D721Med (cell line): ENCODE measurements at regions not wholly inside any gene's neighbourhood (a gene's known extent, or its start where the extent isn't known, plus 50 kb on each side); places are given as distances from the start of the nearest gene placed in this dataset.

Experiments used
- DNase-seq: peaks from one replicate; pipeline ENCODE4 v3.0.0; 2011; ENCODE audit warnings: low spot score; ENCODE audit not compliant: insufficient read length
- FAIRE-seq: peaks from 2 replicates; lab custom pipeline; 2011; peaks lifted over from hg19 to GRCh38; lab: Jason Lieb, UNC
- TF ChIP-seq, protein P1 (sequence below): IDR thresholded peaks from 2 replicates; pipeline ENCODE4 v1.5.1; 2012; ENCODE audit warnings: mild to moderate bottlenecking, control low read depth; ENCODE audit not compliant: insufficient read depth; ENCODE audit errors: missing control alignments

DNA sequence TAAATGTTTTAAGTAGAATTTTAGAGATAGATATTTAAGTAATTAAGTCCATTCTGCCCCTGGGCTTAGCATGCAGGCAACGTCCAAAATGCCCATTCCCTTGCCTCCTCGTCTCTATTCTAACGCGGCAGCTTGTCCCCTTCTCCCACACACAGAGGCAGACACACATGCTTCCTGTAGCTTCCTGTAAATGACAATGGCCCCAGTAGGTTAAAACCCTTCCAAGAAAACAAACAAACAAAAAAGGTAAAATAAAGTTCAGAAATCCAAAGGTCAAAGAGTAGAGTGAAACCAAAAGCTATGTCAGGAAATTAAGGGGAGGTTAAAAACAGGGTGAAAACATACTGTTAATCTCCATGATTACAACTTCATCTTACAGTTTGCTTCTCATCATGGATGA, 857.6 kb downstream of the GATA3 start:
- TF ChIP-seq, protein P1, sequence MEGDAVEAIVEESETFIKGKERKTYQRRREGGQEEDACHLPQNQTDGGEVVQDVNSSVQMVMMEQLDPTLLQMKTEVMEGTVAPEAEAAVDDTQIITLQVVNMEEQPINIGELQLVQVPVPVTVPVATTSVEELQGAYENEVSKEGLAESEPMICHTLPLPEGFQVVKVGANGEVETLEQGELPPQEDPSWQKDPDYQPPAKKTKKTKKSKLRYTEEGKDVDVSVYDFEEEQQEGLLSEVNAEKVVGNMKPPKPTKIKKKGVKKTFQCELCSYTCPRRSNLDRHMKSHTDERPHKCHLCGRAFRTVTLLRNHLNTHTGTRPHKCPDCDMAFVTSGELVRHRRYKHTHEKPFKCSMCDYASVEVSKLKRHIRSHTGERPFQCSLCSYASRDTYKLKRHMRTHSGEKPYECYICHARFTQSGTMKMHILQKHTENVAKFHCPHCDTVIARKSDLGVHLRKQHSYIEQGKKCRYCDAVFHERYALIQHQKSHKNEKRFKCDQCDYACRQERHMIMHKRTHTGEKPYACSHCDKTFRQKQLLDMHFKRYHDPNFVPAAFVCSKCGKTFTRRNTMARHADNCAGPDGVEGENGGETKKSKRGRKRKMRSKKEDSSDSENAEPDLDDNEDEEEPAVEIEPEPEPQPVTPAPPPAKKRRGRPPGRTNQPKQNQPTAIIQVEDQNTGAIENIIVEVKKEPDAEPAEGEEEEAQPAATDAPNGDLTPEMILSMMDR = no peak
- DNase-seq (no peak), FAIRE-seq (no peak)

DNA sequence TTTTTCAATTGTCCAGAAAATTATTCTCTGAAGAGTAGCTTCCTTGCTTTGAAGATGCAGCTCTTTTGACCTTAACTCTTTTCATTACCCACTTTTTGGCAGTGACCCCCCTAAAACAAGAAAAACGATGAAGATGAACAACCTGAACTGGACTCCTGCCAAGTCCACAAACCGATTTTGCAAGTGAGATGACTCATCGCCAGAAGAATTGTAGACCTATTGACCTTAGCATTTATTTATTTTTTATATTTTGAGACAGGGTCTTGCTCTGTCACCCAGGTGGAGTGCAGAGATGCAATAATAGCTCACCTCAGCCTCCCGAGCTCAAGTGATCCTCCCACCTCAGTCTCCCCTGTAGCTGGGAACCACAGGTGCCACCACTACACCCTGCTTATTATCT, 859.2 kb downstream of the GATA3 start:
- TF ChIP-seq, protein P1 = no peak
- no peak for FAIRE-seq
- DNase-seq = no peak

DNA sequence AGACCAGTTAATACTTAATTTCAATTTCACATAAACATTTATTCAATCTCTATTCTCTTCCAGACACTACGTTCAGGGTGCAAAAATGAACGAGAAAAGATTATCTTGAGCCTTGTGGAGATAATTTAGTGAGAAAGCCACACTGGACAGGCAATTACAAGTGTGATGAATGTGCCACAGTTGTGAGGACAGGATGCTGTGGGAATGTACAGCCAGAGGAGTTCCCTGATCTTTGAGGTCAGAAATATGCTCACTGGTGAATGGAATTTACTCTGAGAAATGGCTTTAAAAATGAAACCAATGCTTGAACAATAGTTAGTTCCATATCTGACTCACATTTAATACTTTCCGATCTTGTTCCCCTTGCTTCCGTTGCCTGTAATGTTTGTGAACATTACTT, 864.8 kb downstream of the GATA3 start:
- TF ChIP-seq, protein P1 = no peak
- no peak for FAIRE-seq
- no peak for DNase-seq

DNA sequence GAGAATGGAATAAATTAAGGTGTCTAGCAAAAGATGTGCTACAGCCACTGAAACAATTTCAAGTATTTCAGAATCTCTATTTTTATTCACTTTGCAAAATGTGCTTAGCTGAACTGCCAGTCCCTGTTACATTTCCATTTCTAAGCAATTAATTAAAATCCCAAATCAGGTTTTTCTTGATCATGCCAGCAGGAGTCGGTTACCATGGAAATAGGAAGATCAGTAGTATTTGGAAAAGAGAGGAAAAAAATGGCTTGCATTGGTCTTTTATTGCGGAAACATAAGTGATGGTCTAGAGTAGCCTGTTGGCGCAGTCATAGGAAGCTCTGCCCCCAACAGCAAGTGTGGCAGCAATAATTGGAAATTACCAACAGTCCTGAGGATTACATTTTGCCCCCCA, 867.1 kb downstream of the GATA3 start:
- FAIRE-seq (no peak), DNase-seq (no peak)
- TF ChIP-seq, protein P1 = no peak

DNA sequence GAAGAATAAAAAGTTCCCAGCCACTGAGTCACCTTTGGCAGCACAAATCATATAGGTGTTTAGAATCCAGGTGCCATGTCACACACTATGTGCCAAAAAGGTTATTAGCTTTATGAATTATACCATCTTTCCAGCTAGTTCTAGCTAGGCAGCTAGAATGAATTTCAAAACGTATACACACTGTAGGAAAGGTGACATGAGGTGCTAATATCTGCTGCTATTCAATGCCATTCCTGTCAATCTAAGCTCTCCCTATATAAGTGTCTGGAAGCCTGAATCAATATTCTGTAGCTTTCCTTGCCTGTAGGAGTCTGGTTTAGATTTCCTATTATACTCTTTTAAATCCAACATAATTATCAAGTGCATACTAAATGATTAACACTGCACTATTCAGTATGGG, 868.6 kb downstream of the GATA3 start:
- FAIRE-seq = no peak

DNA sequence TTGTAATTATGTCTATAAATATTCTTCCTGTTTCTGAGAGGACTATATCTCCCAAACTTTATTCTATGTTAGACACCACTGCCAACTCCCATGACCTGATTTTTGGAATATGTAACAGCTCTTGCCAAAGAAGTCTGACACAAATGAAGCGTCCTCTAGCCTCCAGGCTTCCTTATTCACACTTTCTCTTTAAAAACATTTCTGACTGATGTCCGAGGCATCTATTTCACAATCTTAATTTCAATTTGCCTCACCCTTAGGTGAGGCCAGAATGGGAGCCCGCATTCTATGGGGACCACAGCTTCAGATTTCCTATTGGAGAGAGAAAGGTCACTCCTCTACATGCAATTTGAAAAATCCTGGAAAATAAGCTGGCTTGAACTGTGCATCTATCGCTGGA, 873.2 kb downstream of the GATA3 start:
- FAIRE-seq (no peak), DNase-seq (no peak)
- TF ChIP-seq, protein P1 = no peak

More for the DNA sequence above, 868.6 kb downstream of the GATA3 start:
- TF ChIP-seq, protein P1 = no peak
- DNase-seq = no peak

DNA sequence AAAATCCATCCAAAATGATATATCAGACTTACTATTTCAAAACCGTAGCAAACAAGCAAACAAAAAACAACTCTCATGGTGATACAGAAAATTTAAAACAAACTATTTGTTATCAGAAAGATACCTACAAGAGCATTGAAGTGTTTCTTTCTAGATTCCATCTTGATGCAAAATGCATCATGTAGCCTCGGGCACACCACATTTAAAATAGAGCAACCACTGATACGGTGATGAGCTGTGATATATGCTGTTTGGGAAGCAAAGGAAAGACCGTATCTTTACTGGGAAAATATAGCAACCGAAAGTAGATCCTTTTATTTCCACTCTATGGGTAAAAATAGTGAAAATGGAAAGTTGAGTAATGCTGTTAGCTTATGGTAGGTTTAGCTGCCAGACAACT, 892.0 kb downstream of the GATA3 start:
- DNase-seq = no peak
- TF ChIP-seq, protein P1 = no peak
- no peak for FAIRE-seq
